ENCODE measurements at regions not wholly inside any gene's neighbourhood (a gene's known extent, or its start where the extent isn't known, plus 50 kb on each side); places are given as distances from the start of the nearest gene placed in this dataset.

- no peak for TF ChIP-seq CTCF (conservative IDR thresholded peaks at IDR 0.05; ENCODE audit: low read depth, low read length)
- no peak overlapping the region for H3K4me3 ChIP-seq (ENCODE audit: low read depth, low read length)
- no peak for DNase-seq (ENCODE audit: low read depth)
Measured at GRCh38 chr2:128525653-128526052, 207.0 kb upstream of the HS6ST1 start.

GRCh38 chr2:128526455-128526976 lies 207.8 kb upstream of the HS6ST1 start:
- no peak for DNase-seq (ENCODE audit: low read depth)
- no peak overlapping the region for H3K4me3 ChIP-seq (ENCODE audit: low read depth, low read length)

GRCh38 chr2:128528133-128528532 lies 209.5 kb upstream of the HS6ST1 start:
- DNase-seq (ENCODE audit: low read depth): no peak
- no peak for TF ChIP-seq CTCF (conservative IDR thresholded peaks at IDR 0.05; ENCODE audit: low read depth, low read length)
- no peak overlapping the region for H3K4me3 ChIP-seq (ENCODE audit: low read depth, low read length)

More at GRCh38 chr2:128526455-128526976, 207.8 kb upstream of the HS6ST1 start:
- TF ChIP-seq CTCF (conservative IDR thresholded peaks at IDR 0.05; ENCODE audit: low read depth, low read length): no peak

DNA sequence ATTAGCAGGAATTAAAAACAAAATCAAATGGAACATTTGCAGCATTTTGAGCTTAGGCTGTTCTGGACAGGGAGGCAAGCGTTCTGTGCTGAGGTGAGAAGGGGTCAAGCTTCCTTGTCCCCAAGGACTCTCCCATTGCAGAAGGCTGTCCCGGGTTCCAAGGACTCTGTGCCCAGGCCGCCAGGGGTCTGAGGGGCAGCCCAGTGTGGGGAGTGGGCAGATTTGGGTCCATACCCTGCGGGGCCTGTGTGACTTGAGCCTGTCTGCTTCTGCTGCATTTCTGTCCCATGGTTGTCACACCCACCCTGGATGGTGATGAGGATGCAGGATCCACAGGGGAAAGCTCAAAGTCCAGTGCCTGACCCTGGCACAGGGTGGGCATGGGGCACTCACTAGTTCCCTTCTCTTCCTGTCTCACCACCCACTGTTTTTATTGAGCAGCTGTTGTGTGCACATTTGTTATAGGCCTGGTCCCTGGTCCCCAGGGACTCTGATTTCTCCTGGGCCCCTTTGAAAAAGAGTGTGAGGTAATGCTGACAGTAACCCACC lies 211.4 kb upstream of the HS6ST1 start:
- no peak for DNase-seq (ENCODE audit: low read depth)
- TF ChIP-seq CTCF (conservative IDR thresholded peaks at IDR 0.05; ENCODE audit: low read depth, low read length): no peak
- no peak overlapping the region for H3K4me3 ChIP-seq (ENCODE audit: low read depth, low read length)

DNA sequence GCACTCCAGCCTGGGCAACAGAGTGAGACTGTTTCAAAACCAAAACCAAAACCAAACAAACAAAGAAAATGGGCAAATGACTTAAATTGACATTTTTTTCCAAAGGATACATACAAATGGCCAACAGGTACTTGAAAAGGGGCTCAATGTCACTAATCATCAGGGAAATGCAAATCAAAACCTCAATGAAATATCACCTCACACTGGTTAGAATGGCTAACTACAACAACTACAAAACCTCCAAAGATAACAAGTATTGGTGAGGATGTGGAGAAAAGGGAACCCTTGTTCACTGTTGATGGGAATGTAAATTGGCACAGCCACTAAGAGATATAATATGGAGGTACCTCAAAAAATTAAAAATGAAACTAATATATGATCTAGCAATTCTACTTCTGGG lies 213.2 kb upstream of the HS6ST1 start:
- DNase-seq (ENCODE audit: low read depth): no peak
- TF ChIP-seq CTCF (conservative IDR thresholded peaks at IDR 0.05; ENCODE audit: low read depth, low read length): peak; percentile 36
- no peak overlapping the region for H3K4me3 ChIP-seq (ENCODE audit: low read depth, low read length)

- no peak for TF ChIP-seq CTCF (conservative IDR thresholded peaks at IDR 0.05; ENCODE audit: low read depth, low read length)
- H3K4me3 ChIP-seq (ENCODE audit: low read depth, low read length): no peak overlapping the region
- no peak for DNase-seq (ENCODE audit: low read depth)
Measured at GRCh38 chr2:128533101-128533500, 214.4 kb upstream of the HS6ST1 start.

DNA sequence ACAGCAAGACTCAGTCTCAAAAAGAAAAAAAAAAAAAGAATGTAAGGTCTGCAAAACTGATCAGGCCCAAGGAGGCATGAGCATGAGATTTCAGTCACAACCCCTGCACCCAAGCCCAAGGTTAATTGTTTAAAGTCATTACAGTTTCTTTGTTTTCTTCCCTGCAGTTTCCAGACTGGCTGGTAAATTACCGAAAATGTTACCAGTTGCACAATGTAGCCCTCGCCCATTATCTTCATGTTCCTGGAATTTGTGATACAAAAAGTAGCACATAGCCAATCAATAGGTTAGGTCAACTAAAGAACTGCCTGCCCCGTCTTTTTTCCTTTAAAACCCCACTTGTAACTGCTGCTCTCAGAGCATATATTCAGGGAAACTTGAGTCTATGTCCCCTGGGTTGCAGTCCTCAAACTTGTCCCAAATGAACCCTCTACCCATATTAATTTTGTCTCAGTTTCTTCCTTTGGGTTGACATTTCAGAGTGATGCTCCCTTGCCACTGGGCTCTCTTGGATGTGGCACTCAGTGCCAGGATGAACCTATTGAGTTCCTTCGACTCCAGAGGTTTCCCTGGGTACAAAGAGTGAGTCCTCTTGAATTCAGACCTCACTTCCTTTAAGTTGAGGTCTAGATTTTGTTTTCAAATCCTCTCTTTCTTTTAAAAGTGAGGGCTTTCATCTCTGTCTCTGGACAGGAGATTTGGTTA lies 216.2 kb upstream of the HS6ST1 start:
- TF ChIP-seq CTCF (conservative IDR thresholded peaks at IDR 0.05; ENCODE audit: low read depth, low read length): no peak

More for the DNA sequence above, 216.2 kb upstream of the HS6ST1 start:
- no peak overlapping the region for H3K4me3 ChIP-seq (ENCODE audit: low read depth, low read length)
- no peak for DNase-seq (ENCODE audit: low read depth)
